HG03139 (cell line): ENCODE measurements at regions not wholly inside any gene's neighbourhood (a gene's known extent, or its start where the extent isn't known, plus 50 kb on each side); places are given as distances from the start of the nearest gene placed in this dataset.
"Not testable (repeated sequence)": the region's sequence is repeated elsewhere in the genome, so short reads cannot be mapped to it uniquely, and the experiment has no call there.

Source experiments
- ATAC-seq: cut with Tn5 transposase; IDR thresholded peaks from one replicate; pipeline ENCODE4 v1.9.1; 2021; ENCODE audit not compliant: unreplicated experiment

DNA sequence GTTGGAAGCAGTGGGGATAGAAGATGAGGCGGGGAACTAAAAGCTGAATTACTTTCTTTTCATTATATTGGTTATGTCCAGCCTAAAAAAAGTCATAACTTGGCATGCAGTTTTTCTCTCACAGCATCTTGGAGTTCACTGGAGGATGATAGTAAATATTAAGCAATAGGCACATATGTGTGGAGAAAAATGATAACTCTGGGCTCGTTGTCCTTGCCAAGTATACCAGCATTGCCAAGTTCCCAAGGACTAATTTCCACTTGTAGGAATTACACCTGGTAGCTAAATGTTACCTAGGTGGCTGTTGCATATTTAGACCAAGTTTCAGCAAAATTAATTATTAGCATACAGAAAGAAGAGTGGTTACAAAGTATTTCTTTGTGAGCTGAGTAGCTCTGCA, 1007.6 kb downstream of the ANKRD7 start:
- no peak for ATAC-seq

DNA sequence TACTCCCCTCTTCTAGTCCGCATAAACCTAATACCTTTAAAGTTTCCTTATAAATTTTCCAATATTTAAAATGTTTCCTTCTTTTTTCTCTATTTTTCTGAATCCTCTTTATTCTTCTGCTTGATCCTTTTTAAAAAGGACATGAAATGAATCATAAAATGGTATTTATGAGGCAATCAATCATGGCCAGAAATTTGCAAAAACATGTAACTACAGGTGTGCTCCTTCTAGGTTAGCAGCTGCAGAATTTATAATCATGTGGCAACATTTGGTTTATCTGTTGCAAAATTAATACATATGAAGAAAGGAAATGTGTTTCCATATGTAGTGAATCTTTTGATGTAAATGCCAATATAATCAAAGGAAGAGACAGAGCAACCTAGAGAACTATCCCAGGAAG, 1008.5 kb downstream of the ANKRD7 start:
- no peak for ATAC-seq

DNA sequence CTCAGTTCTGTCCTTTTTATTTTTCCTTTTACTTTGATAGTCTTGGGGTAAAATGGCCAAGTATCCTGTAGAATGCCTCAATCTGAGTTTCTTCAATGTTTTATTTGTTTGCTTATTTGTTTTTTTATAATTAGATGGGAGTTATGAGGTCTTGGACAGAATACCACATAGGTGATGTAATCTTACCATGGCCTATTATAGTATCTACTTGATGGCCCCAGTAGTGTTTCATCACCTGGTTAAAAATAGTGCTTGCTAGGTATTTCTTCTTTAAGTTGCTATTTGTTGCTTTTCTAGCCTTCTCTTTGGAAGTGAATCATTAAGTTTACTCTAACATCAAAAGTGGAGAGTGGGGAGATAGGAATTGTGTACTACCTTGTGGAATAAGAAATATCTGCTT, 1020.0 kb upstream of the KCND2 start:
- ATAC-seq: no peak

DNA sequence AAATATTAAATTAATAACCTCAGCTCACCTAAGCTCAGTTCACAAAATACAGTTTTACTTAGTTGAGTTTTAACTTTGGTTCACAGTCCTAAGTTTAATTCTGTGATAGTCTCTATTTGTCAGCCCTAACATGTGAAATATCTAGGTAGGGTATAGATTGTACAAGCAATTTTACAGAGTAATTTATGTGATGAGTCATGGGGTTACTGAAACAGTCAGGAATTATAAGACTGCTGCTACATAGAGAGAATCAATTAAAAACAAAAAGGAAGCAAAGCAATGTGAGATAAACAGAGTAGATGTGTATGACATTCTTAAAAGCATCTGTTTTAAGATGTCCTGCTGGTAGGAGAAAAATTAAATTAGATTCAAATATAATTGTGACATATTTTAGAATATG, 1018.2 kb upstream of the KCND2 start:
- ATAC-seq: no peak

DNA sequence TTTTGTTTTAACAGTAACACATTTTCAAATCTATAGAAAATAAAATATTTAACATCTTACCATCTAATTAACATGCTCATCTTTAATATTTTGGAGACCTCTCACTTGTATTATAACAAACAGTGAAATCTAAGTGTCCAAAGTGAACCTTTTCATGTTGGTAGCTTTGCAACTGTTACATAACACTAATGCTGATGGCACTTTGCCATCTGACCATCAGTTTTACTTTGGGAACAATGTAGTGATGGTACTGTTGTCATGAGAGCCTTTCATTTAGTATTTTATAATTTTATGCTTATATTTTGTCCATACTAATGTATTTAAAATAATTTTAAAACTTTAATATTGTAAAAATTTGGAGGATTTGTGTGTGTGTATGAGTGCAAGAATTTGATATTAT, 1017.0 kb upstream of the KCND2 start:
- ATAC-seq: no peak

DNA sequence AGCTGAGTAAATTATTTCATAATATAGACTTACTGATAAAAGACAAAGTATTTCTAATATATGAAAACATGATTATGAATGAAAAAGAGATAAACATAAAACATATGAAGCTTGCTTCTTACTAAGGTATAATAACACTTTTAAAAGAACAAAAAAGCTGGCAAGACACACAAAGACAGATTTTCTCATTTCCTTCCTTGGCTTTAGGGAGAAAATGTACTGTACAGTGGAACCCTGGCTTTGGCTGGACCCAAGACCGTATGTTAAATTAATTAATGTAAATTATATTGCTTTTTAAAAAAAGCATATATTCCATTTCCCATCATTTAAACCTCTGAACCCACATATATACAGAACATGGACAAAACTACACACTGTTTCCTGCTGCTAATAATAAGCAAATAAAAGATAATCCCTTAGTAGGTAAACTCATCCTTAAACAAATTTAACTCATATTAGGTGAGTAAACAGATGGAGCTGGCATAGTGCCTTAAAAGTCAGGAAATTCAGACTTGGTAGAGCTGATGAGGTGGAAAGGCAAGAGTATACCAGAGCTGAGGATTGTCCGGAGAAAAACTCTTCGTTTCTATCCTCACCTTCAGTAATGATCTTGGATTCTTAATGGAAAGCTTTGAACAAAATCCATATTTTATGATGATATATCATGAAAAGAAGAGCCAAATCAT, 1016.4 kb upstream of the KCND2 start:
- ATAC-seq: no peak

DNA sequence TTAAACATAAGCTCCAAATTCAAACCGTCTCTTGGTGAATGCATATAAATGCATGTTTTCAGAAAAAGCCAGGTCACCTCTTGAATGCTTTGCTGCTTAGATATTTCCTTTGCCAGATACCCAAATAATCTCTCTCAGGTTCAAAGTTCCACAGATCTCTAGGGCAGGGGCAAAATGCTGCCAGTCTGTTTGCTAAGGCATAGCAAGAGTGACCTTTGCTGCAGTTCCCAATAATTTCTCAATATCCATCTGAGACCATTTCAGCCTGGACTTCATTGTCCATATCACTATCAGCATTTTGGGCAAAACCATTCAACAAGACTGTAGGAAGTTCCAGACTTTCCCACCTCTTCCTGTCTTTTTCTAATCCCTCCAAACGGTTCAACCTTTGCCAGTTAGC, 1006.2 kb upstream of the KCND2 start:
- not testable (repeated sequence) for ATAC-seq

DNA sequence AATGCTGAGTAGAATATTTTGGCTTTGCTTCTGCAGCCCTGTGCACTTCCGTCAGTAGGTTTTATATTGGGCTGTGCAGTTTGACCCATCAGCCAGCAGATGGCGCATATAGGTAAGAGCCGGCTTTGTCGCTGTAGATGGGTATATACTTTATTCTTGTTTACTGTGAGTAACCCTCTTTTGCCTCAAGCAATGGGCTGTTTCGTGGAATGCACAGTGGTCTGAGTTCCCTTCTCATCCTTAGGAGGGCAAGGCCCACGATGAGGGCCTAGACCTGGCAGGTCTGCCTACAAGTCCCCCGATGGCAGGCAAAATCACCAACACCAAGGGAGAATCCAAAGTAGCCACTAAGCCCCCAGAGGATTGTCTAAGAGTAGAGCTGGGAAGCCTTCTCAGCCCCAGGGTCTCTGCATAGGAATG, 1002.9 kb upstream of the KCND2 start:
- ATAC-seq: peak; percentile 92

DNA sequence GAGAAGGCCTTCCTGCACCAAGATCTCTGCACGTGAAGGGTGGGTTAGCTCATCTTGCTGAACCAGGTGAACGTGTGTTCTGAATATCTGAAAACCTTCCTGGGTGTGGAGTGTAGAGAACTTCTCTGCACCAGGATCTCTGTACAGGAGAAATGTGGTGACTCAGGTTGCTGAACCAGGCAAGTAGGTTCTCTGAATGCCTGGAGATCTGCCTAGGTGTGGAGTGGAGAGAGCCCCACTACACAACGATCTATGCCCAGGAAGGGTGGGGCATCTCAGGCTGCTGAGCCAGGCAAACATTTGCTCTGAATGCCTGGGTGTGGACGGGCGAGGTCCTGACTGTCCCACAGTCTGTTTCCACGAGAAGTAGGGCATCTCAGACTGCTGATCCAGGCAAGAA, 1002.3 kb upstream of the KCND2 start:
- no peak for ATAC-seq

DNA sequence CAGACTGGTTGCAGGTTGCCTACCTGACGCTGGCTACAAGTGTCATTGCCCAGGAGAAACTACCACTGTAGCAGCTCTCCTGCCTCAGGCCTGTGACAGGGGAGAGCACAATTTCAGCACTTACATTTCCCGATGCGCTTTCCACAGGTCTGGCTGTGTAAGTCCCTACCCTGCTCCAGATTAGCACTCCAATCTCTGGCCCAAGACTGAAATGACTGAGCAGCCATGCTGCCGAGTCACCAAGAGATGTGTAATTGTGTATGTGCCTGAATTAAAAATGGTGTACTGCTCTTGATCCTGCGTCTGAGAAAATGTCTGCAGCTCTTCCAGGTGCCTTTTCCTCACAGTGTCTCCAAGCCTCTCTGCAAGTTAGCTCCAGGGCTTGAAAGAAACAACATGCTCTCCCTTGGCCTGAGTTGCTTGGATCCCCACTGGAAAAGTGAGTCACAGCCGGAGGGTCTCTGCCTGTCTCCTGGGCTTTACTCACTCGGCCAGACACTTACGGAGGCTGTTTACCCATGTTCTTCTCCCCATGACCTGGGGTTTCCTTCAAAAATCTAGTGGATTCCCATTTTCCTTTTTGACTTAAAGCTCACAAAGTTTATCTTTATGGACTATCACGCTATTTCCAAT, 1001.7 kb upstream of the KCND2 start:
- ATAC-seq: no peak

DNA sequence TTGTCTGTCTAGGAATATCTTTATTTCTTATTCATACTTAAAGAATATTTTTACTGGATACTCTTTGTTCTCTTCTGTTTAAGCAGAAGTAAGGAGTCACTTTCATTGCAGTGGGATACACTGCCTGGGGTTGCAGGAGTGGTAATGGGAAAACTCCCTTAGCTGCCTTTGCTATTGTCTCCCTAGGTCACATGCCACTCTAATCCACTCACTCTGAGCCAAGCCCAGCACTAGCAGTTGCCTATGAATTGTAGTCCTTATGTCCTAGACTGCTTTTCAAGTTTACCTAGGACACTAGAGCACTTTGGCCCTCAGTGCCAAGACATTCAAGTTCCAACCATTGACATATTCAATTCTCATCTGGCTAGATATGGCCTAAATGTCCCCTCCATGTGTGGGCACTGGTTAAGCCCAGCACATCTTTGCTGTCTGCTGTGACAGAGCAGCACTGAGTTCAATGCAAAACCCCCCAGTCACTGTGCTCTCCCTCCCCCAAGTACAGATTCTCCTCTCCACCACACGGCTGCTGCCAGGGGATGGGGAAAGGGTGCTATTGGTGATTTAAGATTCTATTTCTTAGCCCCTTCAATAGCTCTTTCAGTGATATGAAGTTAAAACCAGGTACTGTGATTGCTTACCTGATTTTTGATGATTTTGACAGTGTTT, 991.7 kb upstream of the KCND2 start:
- ATAC-seq: no peak

DNA sequence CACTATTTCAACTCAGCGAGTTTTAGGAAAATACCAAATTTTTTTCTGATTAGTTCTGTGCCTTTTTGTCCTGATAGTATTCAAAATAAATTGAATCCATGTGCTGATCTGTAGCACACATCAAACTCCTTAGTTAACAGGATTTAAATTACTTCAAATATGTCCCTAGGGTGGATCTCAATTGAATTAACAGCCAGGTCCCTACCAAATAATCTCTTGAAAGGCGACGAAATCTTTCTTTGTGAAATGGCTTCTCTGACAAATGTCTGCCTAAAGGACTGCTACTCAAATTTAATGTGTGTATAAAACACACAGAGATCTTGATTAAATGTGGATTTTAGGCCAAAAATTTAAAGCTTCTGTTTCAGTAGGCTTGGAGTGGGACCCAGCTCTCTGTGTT, 989.6 kb upstream of the KCND2 start:
- no peak for ATAC-seq

DNA sequence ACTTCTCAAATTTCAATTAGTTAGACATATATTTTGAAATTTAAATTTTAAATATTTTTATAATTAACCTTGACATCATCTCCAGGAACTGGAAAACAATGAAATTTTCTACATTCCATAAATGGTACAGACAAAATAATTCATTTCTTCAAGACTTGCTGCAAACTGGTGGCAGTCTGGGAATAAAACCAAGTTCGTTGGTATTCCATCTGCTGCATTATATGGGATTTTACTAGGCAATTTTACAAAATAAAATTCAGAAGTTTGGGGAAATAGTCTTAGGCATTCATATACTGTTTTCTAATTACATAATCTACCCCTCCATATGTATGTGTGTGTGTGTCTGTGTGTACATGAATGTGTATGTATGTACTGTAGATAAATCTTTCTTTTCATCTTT, 984.6 kb upstream of the KCND2 start:
- no peak for ATAC-seq

DNA sequence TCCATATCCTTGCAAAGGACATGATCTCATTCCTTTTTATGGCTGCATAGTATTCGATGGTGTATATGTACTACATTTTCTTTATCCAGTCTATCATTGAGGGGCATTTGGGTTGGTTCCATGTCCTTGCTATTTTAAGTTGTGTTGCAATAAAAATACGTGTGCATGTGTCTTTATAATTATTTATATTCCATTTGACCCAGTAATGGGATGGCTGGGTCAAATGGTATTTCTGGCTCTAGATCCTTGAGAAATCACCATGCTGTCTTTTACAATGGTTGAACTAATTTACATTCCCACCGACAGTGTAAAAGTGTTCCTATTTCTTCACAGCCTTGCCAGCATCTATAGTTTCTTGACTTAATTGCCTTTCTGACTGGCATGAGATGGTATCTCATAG, 972.6 kb upstream of the KCND2 start:
- ATAC-seq: not testable (repeated sequence)

DNA sequence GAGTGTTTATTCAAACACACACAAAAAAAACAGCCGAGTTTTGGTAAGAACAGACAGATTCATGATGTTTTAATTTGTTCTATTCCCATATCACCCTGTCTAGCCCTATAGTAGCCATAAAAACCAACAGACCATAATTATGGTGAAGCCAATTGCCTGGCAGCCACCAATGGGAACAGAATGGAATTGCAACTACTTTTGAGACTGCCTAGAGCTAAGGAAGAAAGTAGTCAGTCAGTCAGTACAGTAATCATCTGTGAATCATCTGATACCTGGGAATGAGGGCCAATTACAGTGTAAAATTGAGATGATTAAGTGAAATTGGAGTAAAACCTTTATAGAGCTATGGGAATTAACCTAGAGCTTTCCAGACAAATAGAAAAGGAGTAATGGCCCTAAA, 952.7 kb upstream of the KCND2 start:
- no peak for ATAC-seq

DNA sequence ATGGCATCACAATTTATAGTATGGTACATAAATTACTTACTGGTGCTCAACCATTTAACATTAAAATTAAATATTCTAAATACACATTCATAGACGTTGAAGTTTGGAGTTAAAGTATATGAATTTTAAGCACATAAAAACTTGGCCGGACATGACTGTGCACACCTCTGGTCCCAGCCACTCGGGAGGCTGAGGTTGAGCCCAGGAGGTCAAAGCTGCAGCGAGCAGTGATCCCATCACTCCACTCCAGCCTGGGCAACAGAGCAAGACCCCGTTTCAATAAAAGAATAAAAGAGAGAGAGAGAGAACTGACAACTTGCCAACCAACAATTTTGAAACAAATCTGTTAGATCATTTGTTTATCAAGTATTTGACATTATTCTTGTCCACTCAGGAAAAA, 943.3 kb upstream of the KCND2 start:
- ATAC-seq: no peak

DNA sequence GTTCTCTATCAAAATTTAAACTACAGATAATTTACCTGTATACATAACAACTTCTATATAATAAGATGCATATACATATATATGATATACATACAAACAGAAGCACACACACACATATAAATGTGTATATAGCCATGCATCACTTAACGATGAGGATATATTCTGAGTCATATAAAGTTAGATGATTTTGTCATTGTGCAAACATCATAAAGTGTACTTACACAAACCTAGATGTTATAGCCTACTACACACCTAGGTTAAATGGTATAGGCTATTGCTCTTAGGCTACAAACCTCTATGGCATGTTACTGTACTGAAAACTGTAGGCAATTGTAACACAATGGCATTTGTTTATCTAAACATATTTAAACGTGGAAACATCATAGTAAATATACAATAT, 937.6 kb upstream of the KCND2 start:
- ATAC-seq: no peak

DNA sequence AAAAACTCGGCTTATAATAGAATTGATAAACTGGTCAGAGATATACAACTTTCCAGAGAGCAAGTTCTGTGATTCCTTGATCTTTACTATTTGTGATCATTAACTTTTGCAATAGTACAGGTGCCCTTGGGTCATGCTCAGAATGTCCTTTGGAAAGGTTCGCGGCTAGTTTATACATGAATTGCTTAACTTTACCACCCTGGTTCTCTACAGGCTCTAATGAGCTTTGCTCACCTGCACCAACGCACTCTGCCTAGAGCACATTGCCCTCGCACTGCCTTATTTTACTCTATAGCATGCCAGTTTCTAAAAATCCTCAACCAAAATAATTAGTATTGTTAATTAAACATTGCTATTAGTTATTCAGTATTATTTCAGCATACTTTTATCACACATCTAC, 931.2 kb upstream of the KCND2 start:
- ATAC-seq: no peak

DNA sequence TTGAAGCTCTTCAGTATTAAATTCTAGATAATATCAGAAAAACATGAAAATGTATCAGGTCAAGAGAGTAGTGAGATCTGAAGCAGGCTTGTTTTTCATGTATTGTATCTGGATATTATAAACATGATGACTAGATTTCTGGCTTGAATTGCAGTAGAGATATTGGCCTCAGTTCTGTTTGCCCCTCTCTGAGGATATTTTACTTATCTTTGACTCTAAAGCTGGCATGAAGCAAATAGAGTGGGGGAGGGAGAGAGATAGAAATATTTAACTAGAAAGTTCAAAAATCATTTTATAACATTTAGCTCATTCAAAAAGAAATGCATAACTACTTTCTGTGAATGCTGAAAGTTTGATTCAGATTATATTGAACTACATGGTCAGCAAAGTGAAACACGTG, 929.7 kb upstream of the KCND2 start:
- ATAC-seq: no peak

DNA sequence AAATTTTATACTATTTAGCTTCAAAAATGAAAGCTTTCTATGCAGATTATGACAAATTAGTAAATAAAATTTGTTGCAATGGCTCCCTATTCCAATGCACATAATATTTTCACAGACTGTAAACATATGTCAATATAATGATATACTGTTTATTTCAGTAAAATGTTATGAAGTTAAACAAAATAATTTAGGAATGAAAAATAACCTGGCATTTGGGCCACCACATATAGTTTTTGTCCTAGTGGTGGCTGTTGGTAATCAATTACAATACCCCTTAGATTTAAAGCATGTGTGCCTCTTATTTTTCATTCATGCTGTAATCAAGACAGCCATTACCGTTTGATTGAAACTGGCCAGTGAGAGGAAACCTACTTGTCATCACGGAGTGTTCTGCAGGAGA, 928.5 kb upstream of the KCND2 start:
- no peak for ATAC-seq

DNA sequence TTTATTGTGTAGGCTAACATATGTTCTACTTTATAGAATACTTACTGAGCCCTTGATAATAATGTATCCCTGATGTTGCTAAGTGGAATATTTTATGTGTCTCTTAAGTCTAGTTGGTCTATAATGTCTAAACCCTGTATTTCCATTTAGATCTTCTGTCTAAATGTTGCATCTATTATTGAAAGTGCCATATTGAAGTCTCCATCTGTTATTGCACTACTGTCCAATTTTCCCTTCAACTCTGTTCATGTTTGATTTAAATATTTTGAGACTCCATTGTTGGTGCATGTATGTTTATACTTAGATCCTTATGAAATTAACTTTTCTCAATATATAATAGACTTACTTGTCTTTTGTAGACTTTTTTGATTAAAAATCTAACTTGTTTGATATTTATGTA, 924.5 kb upstream of the KCND2 start:
- ATAC-seq: no peak

DNA sequence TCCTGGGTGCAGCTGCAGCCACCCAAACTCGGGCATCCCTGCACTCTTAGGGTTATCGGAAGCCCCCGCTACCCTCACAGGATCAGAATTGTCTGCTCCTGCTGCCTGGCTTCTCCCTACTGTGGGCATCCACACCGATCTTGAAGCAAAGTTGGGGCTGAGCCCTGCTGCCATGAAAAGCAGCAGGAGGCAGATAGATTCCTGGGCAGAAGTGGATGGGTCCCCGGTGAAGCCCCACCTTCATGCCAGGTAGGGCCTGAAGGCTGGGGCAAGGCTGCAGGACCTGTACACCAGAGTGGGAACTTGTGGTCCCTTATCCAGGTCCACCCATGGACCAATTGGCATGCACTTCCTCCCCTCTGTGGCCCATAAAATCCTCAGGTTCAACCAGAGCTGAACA, 922.6 kb upstream of the KCND2 start:
- no peak for ATAC-seq

DNA sequence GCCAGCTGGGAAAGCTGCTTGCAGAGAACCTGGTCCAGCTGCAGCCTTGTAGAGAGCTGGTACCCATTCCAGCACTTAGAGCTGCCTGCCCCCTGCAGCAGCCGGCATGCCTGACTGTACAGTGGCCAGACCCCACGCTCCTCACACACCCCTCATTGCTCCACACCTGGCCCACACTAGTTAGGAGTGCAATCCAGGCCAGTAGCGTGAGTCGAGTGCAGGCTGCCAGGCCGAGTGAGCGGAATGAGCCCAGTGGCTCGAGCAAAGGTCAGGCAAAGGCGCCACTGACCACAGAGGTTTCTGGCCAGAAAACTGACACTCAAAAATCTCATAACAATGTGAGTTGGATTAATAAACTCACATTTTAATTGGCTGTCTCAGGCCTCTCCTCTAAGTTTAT, 921.7 kb upstream of the KCND2 start:
- ATAC-seq: no peak
